T-helper 22 cell (primary cell): ENCODE measurements at regions not wholly inside any gene's neighbourhood (a gene's known extent, or its start where the extent isn't known, plus 50 kb on each side); places are given as distances from the start of the nearest gene placed in this dataset.
"Not testable (repeated sequence)": the region's sequence is repeated elsewhere in the genome, so short reads cannot be mapped to it uniquely, and the experiment has no call there.

Experiments used
- DNase-seq: peaks from one replicate; pipeline ENCODE4 v3.0.0-alpha.2; 2020; ENCODE audit warnings: low read depth

DNA sequence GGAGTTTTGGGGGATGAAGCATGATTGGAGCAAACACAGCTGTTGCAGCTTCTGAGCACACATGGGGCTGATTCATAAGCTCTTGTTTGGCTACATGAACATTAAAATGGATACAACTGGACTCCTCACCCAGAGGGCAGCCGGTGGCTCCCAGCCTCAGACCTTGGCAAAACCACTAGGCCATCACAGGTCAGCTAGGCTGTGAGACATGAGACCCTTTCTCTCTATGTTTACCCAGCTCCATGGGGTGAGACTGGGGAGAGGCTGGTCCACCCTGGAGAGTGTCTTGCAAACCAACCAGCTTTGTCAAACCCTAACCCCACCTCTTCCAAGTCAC, 388.7 kb downstream of the PTPRU start:
- no peak for DNase-seq

GRCh38 chr1:29624320-29625083, 388.2 kb downstream of the PTPRU start:
- no peak for DNase-seq

DNA sequence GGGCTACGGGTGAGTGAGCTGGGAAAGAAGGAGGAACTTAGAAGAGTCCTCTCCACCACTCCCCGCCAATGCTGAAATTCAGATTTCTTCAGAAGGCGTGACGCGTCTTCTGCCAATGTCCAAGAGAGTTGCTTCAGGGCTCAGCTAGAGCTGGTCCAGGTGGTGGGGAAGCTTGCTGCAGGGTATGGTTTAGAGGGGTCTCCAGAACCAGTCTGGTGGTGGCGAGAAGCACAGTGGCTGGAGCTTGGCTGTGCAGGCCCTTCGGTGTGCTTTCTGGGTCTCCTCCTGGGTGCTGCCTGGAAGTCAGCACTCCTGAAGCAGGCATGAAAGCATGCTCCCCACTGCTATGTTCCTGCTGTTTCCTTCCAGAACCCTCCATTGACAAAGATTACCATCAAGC, 387.2 kb downstream of the PTPRU start:
- DNase-seq, result no peak

GRCh38 chr1:29621826-29622435, 385.6 kb downstream of the PTPRU start:
- no peak for DNase-seq

DNA sequence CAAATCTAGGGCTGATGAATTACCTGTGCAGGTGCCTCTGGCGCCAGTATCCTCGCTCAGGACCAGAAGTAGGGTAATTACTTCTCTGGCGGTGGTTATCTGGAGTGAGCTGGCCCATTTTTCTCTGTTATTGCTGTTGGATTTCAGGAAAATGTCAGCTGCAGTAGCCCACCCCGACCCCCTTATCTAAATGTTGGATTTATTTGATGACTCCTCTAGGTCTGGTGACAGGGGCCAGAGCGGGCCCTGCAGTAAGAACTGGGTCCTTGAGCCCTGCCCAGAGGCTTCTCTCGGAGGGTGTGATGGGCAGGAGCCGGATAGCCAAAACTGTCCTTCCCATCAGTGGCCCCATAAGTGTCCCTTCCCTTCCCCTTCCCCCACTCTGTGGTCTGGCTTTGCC, 384.3 kb downstream of the PTPRU start:
- no peak for DNase-seq

DNA sequence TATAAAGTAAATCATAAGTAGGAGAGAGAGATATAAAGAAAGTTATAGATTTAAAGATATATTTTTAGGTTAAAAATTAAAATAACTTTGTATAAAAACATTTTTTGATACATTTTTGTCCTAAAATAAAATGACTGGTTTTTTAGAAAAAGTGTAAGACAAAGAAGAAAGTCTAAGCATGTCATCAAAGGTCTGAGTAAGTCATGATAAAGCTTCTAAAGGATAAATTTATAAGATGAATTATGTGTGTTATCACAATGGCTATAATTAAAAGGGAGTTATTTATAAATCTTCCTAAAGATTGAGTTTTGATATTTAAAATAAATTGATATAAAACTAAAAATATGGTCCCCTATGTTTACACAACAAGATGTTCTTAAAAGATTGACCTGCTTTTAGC, 370.9 kb downstream of the PTPRU start:
- no peak for DNase-seq

GRCh38 chr1:29604796-29605195, 368.5 kb downstream of the PTPRU start:
- not testable (repeated sequence) for DNase-seq

- no peak for DNase-seq
Measured at GRCh38 chr1:29603622-29604021, 367.3 kb downstream of the PTPRU start.

DNA sequence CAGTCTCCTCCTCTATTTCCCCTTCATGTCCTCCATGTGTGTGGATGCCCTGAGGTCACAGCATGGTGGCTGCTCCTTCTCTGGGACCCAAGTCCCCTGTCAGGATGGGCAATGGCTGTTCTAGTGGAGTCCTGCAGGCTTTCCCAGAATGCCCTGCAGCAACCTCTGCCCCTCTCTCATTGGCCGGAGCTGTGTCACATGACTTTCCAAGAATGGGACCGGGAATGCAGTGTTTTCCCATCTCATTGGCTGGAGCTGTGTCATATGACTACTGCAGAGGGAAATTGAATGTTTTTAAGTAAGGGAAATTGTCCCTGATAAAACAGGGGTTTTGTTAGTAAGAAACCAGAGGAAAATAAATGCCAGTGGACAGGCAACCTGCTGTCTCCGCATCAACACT, 365.9 kb downstream of the PTPRU start:
- DNase-seq, result no peak

GRCh38 chr1:29601021-29601420, 364.7 kb downstream of the PTPRU start:
- no peak for DNase-seq

GRCh38 chr1:29599826-29600225, 363.5 kb downstream of the PTPRU start:
- DNase-seq, result no peak

DNA sequence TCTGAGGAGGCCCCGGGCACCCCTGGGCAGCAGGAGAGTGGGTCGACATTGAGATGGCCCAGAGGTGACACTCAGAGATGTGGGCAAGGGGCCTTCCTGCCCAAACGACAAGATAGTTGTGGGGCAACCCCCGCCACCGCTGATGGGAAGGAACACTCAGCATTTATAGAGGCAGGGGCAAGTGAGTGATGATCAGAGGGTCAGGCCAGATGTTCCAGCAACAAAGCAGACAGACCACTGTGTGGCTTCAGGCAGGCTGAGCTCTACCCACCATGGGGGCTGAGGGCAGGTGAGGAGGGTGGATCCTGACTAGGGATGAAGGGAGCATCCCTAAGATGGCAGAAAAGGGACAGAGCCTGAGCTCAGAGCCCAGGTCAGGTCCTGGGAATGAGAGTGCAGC, 362.7 kb downstream of the PTPRU start:
- no peak for DNase-seq

GRCh38 chr1:29597861-29598260, 361.5 kb downstream of the PTPRU start:
- no peak for DNase-seq

- no peak for DNase-seq
Measured at GRCh38 chr1:29593601-29594382, 357.5 kb downstream of the PTPRU start.

GRCh38 chr1:29592731-29593130, 356.4 kb downstream of the PTPRU start:
- DNase-seq, result no peak

DNA sequence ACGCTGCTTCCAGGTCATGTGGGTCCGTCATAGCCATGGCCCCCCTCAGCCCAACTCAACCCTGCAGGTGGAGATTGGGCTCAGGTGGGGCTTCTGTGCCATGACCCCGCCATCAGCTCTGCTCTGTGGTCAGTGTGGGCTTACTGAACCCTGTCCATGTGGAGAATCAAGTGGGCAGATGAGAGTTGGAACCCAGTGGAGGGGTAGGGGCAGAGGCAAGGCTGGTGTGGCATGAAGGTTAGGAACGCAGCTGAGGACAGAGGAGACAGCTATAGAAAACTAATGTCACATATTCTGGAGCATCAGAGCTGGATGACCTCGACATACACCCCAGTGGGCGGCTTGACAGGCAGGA, 355.9 kb downstream of the PTPRU start:
- DNase-seq, result no peak

- no peak for DNase-seq
Measured at GRCh38 chr1:29591601-29592260, 355.4 kb downstream of the PTPRU start.

DNA sequence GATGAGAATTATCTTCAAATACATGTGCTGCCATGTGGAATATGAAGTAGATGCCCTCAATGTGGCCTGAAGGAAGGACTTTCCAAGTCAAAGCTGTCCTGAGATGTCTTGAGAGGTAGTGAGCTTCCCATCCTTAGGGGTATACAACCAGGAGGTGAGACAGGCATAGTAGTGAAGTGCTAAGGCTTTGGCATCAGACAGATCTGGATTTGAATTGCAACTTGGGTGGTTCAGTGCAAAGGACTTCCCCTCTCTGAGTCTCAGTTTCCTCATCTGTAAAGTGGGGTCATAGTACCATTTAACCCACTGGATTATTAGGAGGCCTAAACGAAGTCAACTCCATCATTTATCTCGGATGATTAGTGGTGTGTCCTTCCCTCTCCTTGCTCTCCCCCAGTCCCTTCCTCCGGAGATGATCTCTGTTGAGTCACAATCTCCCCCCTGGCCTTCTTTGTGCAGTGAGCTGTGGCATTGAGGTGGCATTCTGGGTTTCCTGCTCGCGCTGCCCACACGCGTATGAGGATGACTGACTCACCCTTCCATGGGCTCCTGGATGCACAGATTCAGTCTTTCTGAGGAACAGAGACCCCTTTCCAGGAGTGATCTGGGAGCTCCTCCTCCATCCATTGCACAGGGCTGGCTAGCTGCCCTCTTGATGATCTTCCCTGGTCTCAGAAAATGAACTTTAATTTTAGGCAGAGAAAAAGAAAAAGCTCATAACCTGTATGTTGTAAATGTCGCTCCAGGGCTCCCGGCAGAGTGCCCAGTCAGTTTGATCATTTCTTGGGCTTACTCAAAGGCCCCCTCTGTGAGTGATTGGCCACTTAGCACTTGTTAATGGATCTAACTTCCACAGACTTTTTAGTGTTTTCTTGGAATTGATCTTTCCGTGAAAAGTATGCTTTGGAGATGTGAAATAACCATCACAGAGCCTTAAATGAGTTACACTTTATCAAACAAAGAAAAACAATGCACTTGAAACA, 354.6 kb downstream of the PTPRU start:
- no peak for DNase-seq

- not testable (repeated sequence) for DNase-seq
Measured at GRCh38 chr1:29589716-29590115, 353.4 kb downstream of the PTPRU start.

GRCh38 chr1:29586991-29587745, 350.8 kb downstream of the PTPRU start:
- no peak for DNase-seq

DNA sequence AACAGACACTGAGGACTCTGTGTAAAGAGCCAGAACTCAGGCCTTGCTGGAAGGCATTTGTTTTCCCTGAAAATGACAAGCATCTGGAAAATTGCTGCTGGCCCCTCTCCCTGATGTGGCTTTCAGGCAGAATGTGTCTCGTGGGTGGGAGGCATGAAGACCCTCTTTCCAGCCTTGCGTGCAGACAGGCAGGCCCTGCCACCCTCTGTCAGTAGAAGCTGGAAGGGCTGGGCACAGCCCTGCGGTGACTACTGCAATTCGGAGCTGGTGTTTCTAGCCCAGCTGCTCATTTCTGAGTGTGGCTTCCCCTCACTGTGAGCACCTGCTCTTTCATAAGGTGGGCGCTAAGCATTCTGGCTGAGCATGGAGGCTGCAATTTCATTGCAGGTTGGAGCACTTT, 349.9 kb downstream of the PTPRU start:
- no peak for DNase-seq
